ENCODE measurements at regions not wholly inside any gene's neighbourhood (a gene's known extent, or its start where the extent isn't known, plus 50 kb on each side); places are given as distances from the start of the nearest gene placed in this dataset.
"Not testable (repeated sequence)": the region's sequence is repeated elsewhere in the genome, so short reads cannot be mapped to it uniquely, and the experiment has no call there.

GRCh38 chr9:65447146-65447545 is 162.1 kb upstream of the FOXD4L5 start:
- not testable (repeated sequence) for TF ChIP-seq CTCF (conservative IDR thresholded peaks at IDR 0.05; ENCODE audit: low read length); EZH2phosphoT487 (IDR thresholded peaks at IDR 0.05; ENCODE audit: borderline replicate concordance)
